Stimulated activated CD8-positive, alpha-beta memory T cell treated with anti-CD3 and anti-CD28 coated beads, Interleukin-4, amount 100 ng/mL, for 1 hour (primary cell): ENCODE measurements at regions not wholly inside any gene's neighbourhood (a gene's known extent, or its start where the extent isn't known, plus 50 kb on each side); places are given as distances from the start of the nearest gene placed in this dataset.
"Not testable (repeated sequence)": the region's sequence is repeated elsewhere in the genome, so short reads cannot be mapped to it uniquely, and the experiment has no call there.

Source experiments
- DNase-seq, 2 donors: peaks; one replicate each; pipeline ENCODE4 v3.0.0-alpha.2; 2020; ENCODE audit warnings: low read depth in 2 of 2, low spot score in 1 of 2

DNA sequence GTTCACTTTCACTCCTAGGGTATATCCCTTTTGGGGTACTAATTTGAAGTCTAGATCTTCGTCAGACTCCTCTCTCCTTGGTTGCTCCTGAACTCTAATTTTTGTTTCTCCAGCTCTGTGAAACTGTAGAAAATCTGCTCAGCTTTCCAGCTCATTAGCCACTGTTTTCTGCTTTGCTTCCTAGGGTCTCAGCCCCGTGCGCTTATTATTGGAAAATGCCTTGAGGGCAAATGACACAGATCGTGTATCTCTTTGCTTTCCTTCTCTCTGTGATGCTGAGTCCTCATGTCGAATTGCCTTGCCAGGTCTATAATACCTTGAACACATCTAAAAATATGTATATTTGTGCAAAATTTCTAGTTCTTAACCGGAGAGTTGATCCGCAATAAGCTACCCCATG is 731.1 kb downstream of the EDEM1 start:
- no peak for DNase-seq

- no peak for DNase-seq
Measured at GRCh38 chr3:5929027-5929426, 741.5 kb downstream of the EDEM1 start.

- DNase-seq = not testable (repeated sequence)
Measured at GRCh38 chr3:5944061-5944460, 756.6 kb downstream of the EDEM1 start.

DNA sequence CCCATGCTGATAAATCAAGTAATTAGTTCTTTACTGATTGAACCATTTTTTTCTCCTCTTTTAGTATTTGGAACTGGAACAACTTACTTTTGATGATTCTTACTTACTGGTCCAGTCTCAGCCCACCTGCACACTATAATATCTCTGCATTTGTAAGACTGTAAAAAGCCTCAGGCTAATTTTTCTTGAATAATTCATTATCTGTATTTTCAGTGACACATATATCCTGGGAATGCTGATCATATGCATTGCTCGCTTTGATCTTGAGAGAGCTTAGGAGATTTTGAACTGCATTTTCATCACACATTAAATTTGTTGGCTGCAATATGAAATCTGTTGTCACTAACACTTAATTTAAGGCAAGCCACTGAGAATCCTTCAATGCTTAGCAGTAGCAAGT is 760.6 kb downstream of the EDEM1 start:
- DNase-seq = no peak

- DNase-seq = no peak
Measured at GRCh38 chr3:5951026-5951425, 763.5 kb downstream of the EDEM1 start.

DNA sequence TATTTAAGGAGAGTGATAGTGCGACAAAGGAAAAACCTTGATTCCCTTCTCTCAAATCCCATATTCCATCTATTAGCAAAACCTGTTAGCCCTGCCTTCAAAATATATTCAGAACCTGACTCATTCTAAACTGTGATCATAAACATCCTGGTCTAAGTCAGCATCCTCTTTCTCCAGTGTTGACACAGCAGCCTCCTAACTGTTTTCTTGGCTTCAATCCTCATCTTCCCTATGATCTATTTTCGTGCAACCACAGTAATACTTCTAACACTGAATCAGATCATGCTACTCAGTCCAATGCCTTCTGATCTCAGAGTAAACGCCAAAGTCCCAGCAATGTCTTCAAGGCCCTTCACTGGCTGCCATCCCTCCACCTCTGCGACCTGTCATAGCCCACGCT is 785.1 kb downstream of the EDEM1 start:
- no peak for DNase-seq

GRCh38 chr3:5974630-5975322 is 787.3 kb downstream of the EDEM1 start:
- no peak for DNase-seq

GRCh38 chr3:5977331-5977730 is 789.8 kb downstream of the EDEM1 start:
- no peak for DNase-seq

DNA sequence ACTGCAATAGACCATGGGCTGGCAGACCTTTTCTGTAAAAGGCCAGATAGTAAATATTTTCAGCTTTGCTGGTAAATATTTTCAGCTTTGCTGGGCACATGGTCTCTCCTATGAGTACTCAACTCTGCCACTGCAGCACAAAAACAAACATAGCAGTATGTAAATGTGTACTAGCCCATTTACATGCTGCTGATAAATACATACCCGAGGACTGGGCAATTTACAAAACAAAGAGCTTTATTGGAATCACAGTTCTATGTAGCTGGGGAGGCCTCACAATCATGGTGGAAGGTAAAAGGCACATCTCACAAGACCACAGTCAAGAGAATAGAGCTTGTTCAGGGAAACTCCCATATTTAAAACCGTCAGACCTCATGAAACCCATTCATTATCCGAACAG is 793.0 kb downstream of the EDEM1 start:
- no peak for DNase-seq

- DNase-seq = no peak
Measured at GRCh38 chr3:5994651-5995050, 807.1 kb downstream of the EDEM1 start.

DNA sequence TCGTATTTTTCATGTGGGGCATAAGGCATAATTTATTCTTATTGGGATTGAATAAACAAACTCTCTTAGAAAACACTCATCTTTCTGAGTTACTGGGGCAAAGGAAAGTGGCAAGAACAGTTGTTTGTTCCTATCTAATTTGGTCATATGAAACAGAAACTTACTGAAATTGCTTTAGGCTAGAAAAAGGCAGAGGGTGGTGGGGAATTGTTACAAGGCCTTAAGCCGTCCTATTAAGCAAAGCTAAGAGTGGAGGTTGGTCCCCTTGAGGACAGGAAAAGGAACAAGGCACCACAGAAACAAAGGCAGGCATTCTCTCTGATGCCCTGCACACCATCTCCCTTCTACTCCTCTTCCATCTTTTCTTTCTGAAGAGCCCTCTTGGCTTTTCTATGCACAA is 830.9 kb downstream of the EDEM1 start:
- no peak for DNase-seq

- no peak for DNase-seq
Measured at GRCh38 chr3:6022621-6023020, 835.1 kb downstream of the EDEM1 start.

GRCh38 chr3:6025032-6025431 is 835.9 kb upstream of the GRM7 start:
- DNase-seq = no peak

- not testable (repeated sequence) for DNase-seq
Measured at GRCh38 chr3:6030648-6031047, 830.3 kb upstream of the GRM7 start.

DNA sequence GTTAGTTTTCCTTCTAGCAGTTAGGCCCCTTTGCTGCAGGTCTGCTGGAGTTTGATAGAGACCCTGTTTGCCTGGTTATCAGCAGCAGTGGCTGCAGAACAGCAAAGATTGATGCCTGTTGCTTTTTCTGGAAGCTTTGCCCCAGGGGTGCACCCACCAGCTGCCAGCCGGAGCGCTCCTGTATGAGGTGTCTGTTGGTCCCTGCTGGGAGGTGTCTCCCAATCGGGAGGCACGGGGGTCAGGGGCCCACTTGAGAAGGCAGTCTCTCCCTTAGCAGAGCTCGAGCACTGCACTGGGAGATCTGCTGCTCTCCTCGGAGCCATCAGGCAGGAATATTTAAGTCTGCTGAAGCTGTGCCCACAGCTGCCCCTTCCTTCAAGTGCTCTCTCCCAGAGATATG is 825.3 kb upstream of the GRM7 start:
- DNase-seq = no peak

- no peak for DNase-seq
Measured at GRCh38 chr3:6039971-6040370, 820.9 kb upstream of the GRM7 start.

- DNase-seq = no peak
Measured at GRCh38 chr3:6041894-6042293, 819.0 kb upstream of the GRM7 start.

- no peak for DNase-seq
Measured at GRCh38 chr3:6047016-6047415, 813.9 kb upstream of the GRM7 start.

DNA sequence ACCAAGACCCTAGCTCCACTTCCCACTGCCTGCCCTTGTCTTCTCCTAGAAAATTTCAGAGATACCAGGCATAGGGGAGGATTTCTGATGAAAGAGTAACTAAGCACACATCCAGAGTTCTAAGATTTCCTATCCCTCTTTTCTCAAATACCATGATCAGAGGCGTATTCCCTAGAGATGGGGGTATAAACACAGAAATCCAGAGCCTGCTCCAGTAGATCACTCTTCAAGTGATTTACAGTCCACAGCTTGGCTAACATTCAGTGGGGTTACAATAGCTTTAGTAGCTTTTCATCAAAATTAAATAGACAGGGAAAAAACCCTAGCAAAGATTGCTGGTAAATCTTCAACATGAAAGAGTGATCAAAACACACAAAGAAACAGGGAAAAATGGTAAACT is 800.7 kb upstream of the GRM7 start:
- no peak for DNase-seq

DNA sequence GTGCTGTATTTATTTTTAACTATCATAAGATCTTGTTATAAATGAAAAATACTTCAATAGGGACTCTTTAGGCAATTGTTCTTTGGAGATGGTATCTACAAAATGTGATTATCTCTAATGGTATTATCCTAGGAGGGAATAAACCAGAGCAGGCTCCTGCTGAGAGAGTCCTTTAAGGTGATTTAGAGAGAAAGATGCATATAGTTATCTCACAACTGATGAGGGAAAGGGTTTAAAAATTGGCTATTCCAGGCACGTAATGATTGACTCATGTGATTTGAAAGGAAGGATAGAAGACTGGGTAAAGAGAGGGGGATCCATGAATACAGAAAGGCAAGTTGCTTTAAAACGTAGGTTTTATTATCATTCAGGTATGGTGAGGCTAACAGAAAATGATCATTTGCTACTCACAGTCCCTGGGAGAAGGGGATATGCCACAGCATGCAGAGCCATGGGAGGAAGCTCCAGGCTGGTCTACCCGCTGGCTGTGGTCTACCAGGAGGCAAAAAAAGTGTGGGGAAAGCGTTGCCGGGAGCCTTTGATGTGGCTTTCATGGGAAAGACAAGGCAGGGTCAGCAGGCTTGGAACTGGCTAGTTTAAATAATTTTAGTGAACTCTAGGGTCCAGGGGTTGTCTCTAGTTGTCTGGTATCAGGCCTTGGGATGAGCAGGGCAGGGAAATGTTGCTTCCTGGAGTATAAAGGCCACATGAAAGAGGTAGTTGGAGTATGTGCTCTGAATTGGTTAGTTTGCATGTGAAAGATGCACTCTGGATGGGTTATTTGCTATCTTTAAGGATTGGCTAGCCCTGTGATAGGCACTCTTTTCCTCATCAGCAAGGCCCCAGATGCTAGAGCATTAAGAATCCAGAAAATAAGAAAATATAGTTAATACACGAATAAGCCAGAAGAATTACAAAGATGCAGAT is 798.4 kb upstream of the GRM7 start:
- DNase-seq = no peak

- DNase-seq = no peak
Measured at GRCh38 chr3:6066397-6066796, 794.5 kb upstream of the GRM7 start.

- not testable (repeated sequence) for DNase-seq
Measured at GRCh38 chr3:6066868-6067578, 793.9 kb upstream of the GRM7 start.
